HG02884 (cell line): ENCODE measurements at regions not wholly inside any gene's neighbourhood (a gene's known extent, or its start where the extent isn't known, plus 50 kb on each side); places are given as distances from the start of the nearest gene placed in this dataset.
"Not testable (repeated sequence)": the region's sequence is repeated elsewhere in the genome, so short reads cannot be mapped to it uniquely, and the experiment has no call there.

Experiments used
- ATAC-seq: cut with Tn5 transposase; IDR thresholded peaks from one replicate; pipeline ENCODE4 v1.9.1; 2021; ENCODE audit warnings: mild to moderate bottlenecking, moderate library complexity; ENCODE audit not compliant: unreplicated experiment

- ATAC-seq, result no peak
These were observed 332.3 kb upstream of the EPHA3 start for GRCh38 chr3:88775026-88775690.

DNA sequence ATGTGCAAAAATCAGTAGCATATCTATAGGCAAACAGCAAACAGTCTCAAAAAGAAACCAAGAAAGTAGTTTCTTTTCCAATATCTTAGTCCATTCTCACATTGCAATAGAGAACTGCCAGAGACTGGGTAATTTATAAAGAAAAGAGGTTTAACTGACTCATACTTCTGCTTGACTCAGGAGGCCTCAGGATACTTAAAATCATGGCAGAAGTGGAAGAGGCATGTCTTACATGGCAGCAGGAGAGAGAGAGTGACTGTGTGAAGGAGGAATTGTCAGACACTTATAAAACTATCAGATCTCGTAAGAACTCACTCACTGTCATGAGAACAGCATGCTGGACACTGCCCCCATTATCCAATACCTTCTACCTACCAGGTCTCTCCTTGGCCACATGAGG is 327.9 kb upstream of the EPHA3 start:
- no peak for ATAC-seq

- no peak for ATAC-seq
These were observed 322.5 kb upstream of the EPHA3 start for GRCh38 chr3:88784925-88785324.

- ATAC-seq, result no peak
These were observed 321.6 kb upstream of the EPHA3 start for GRCh38 chr3:88785841-88786240.

DNA sequence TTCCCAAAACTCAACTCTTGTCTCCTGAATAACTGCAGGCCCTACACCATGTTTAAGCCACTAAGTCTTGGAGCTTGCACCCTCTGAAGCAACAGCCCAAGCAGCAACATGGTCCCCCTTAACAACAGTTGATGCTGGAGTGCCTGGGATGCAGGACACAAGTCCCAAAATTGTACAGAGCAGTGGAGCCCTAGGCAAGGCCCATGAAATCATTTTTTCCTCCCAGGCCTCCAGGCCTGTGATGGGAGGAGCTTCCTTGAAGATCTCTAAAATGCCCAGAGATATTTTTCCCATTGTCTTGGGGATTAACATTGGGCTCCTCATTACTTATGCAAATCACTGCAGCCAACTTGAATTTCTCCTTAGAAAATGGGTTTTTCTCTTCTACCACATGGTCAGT is 311.9 kb upstream of the EPHA3 start:
- ATAC-seq, result no peak

- ATAC-seq, result no peak
These were observed 299.8 kb upstream of the EPHA3 start for GRCh38 chr3:88807491-88808105.

DNA sequence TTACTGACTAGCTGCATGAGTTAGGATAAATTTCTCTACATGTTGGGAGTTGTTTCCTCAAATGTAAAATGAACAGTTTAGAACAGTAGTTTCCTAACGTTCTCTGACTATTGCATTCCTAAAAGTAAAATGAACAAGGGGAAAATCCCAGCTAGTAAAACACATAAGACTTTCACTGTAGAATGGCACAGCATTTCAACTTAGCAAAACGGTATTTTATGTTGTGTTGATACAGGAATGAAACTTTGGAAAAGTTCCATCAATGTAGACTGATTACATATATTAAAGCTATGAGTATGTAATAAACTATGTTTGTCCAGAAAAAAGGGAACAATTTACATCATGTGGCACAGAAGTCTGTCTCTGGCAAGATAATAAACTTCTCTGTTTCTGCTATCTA is 297.4 kb upstream of the EPHA3 start:
- ATAC-seq, result no peak

DNA sequence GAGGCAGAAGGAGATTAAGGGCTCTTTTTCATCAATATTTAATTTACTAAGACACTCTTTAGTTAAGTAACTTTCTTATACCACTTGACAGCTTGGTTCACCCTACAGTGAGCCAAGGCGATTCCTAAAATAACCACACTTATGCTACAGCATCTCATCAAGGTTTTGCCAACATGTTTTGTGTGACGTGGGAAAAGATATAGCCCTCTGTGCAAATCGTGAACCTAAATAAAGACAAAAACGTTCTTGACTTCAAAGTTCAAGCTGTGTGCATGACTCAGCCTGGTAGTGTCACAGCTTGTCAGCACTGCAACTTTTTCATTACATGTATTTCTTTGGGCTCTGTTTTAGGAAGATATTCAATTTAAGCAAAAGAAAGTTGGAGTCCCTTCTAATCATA is 297.0 kb upstream of the EPHA3 start:
- ATAC-seq, result no peak

- ATAC-seq, result no peak
These were observed 296.3 kb upstream of the EPHA3 start for GRCh38 chr3:88811096-88811495.

DNA sequence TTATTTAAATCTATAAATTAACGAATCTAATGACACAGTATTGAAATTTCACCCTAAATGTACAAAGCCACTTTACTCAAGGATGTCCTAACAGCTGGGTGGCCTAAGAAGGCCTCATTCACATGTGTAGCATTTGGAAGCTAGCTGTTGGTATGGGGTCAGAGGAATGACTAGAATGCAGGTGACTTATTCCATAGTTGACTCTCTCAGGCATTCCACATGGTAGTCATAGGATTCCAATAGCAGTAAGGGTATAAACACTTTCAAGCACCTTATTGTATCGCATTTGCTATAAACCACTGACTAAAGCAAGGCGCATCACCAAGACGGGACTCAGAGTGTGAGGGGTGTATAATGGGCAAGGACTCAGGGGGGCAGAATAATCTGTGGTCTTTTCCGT is 294.8 kb upstream of the EPHA3 start:
- ATAC-seq, result no peak

DNA sequence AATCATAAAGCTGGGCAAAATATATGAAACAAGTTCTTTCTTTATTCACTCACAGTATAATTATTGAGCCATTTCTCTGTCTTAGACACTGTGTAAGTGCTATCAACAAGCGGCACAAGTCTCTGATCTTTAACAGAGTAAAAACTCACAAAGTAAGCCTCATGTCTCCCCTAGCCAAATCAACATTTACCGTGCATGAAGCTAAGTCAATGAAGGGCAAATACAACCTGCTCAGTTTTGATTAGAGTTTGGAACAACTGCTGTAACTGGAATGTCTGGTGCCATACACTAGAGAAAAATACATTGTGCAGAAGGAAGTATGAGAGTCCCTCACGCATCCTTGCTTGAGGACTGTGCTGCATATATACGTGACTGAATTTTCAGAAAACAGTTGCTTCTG is 291.0 kb upstream of the EPHA3 start:
- ATAC-seq, result no peak

GRCh38 chr3:88824666-88825564 is 282.5 kb upstream of the EPHA3 start:
- no peak for ATAC-seq

DNA sequence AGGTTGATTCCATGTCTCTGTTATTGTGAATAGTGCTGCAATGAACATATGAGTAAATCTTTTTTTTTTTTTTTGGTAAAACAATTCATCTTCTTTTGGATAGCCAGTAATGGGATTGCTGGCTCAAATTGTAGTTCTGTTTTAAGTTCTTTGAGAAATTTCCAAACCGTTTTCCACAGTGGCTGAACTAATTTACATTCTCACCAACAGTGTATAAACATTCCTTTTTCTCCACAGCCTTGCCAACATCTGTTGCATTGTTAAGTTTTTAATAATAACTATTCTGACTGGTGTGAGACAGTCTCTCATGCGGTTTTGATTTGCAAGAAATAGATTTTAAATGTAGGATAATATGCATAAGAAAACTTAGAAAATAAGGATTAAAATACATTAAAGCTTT is 279.0 kb upstream of the EPHA3 start:
- ATAC-seq, result no peak

- ATAC-seq, result no peak
These were observed 254.8 kb upstream of the EPHA3 start for GRCh38 chr3:88852606-88853005.

GRCh38 chr3:88863196-88863595 is 244.2 kb upstream of the EPHA3 start:
- ATAC-seq, result no peak

- ATAC-seq, result no peak
These were observed 230.7 kb upstream of the EPHA3 start for GRCh38 chr3:88876724-88877123.

- no peak for ATAC-seq
These were observed 227.5 kb upstream of the EPHA3 start for GRCh38 chr3:88879905-88880304.

DNA sequence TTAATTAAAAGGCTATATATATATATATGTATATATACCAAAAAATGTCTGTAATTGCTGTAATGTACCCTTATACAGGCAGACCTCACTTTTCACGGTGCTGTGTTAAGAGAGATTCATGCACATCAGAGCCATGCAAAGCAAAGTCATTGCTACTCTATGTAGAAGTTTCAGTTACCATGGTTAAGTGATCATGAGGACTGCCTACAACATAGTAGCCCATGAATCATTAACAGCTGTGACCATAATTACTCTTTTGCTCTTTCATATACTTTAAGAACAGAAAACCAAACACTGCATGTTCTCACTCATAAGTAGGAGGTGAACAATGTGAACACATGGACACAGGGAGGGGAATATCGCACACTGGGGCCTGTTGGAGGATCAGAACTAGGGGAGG is 225.3 kb upstream of the EPHA3 start:
- ATAC-seq, result peak; percentile 64

DNA sequence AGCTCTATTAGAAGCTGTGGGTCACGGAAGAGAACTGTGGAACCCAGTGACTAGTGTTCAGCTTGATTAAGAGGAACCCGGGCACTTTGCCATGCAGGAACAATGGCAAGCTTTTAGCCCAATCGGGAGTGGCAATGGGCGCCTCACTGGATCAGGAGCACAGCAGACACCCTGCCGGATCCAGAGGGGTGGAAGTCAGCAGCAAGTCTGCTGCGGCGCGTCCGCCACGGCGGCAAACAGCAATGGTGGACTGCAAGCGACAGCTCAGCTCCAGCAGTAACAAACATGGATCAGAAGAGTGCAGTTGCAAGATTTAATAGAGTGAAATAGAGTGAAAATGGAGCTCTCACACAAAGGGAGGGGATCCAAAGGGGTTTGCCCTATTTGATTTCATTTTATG is 220.8 kb upstream of the EPHA3 start:
- not testable (repeated sequence) for ATAC-seq

DNA sequence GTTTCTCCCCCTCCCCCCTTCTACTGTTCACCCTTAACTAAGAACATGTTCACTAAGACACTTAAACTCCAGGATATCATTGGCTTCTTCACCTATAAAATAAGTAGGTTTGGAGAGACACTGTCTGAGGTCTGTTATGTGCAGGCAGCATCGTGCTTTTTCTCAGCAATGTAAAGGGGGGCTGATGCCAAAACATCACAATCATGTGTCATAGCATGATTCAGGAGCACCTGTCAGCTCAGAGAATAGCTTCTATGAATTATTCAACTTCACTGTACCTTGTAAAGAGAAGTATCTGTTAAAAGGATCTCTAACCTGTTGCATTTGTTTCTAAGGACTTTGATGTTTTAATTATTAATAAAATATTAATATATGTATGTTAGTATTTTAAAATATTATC is 211.4 kb upstream of the EPHA3 start:
- no peak for ATAC-seq

GRCh38 chr3:88912294-88912877 is 195.0 kb upstream of the EPHA3 start:
- no peak for ATAC-seq

- no peak for ATAC-seq
These were observed 188.6 kb upstream of the EPHA3 start for GRCh38 chr3:88918841-88919240.
